ENCODE measurements at regions not wholly inside any gene's neighbourhood (a gene's known extent, or its start where the extent isn't known, plus 50 kb on each side); places are given as distances from the start of the nearest gene placed in this dataset.

- 100% methylated on average over 1 of the region's 1 CpG for WGBS (ENCODE audit: insufficient coverage)
- no peak overlapping the region for H3K4me3 Mint-ChIP-seq
- intact Hi-C loops (cut with micrococcal nuclease) = no loop called here
Measured at GRCh38 chr12:92471551-92471950, 231.2 kb upstream of the PLEKHG7 start.

GRCh38 chr12:92470608-92471021 is 232.2 kb upstream of the PLEKHG7 start:
- no peaks in the 10 kb centered on the region for H3K27me3 ChIP-seq (ENCODE audit: control insufficient read depth, insufficient read depth, low read length)
- no peak for TF ChIP-seq CTCF (IDR thresholded peaks at IDR 0.05)
- intact Hi-C loops (cut with micrococcal nuclease) = no loop called here
- H3K27me3 Mint-ChIP-seq (ENCODE audit: low read depth in 2 of 2) = peaks cover 0 to 3% of the 10 kb centered on the region in 2 donors
- H3K27ac ChIP-seq (ENCODE audit: low read length) = peak overlapping the region; percentile 55
- peaks cover 3% of the 10 kb centered on the region for H3K4me1 ChIP-seq (ENCODE audit: control insufficient read depth, insufficient read depth, low read length)
- DNase-seq = peak in 1 of 2 donors; percentile 9
- H3K4me1 Mint-ChIP-seq = peaks cover 12 to 14% of the 10 kb centered on the region in 2 donors
- H3K36me3 Mint-ChIP-seq = no peaks in the 10 kb centered on the region
- WGBS (ENCODE audit: insufficient coverage) = 44% methylated on average over 4 of the region's 4 CpGs
- no peak overlapping the region for H3K4me3 ChIP-seq (ENCODE audit: low read length)
- H3K27ac Mint-ChIP-seq = no peak overlapping the region
- H3K9me3 Mint-ChIP-seq = no peaks in the 10 kb centered on the region
- ATAC-seq = no peak
- H3K9me3 ChIP-seq (ENCODE audit: control insufficient read depth, insufficient read depth, low read length) = no peaks in the 10 kb centered on the region
- H3K36me3 ChIP-seq (ENCODE audit: control insufficient read depth, insufficient read depth, low read length) = no peaks in the 10 kb centered on the region
- H3K4me3 Mint-ChIP-seq = no peak overlapping the region

More at GRCh38 chr12:92471551-92471950, 231.2 kb upstream of the PLEKHG7 start:
- H3K4me1 Mint-ChIP-seq = peaks cover 10 to 12% of the 10 kb centered on the region in 2 donors
- no peaks in the 10 kb centered on the region for H3K27me3 ChIP-seq (ENCODE audit: control insufficient read depth, insufficient read depth, low read length)
- peaks cover 3% of the 10 kb centered on the region for H3K4me1 ChIP-seq (ENCODE audit: control insufficient read depth, insufficient read depth, low read length)
- ATAC-seq = no peak
- no peak for TF ChIP-seq CTCF (IDR thresholded peaks at IDR 0.05)
- H3K27ac ChIP-seq (ENCODE audit: low read length) = peak overlapping the region; percentile 33
- no peaks in the 10 kb centered on the region for H3K36me3 ChIP-seq (ENCODE audit: control insufficient read depth, insufficient read depth, low read length)
- no peak for DNase-seq
- no peak overlapping the region for H3K27ac Mint-ChIP-seq
- H3K36me3 Mint-ChIP-seq = no peaks in the 10 kb centered on the region
- no peaks in the 10 kb centered on the region for H3K9me3 ChIP-seq (ENCODE audit: control insufficient read depth, insufficient read depth, low read length)
- no peak overlapping the region for H3K4me3 ChIP-seq (ENCODE audit: low read length)
- H3K27me3 Mint-ChIP-seq (ENCODE audit: low read depth in 2 of 2) = peaks cover 0 to 3% of the 10 kb centered on the region in 2 donors
- H3K9me3 Mint-ChIP-seq = no peaks in the 10 kb centered on the region

GRCh38 chr12:92469837-92470236 is 233.0 kb upstream of the PLEKHG7 start:
- 94% methylated on average over 6 of the region's 6 CpGs for WGBS (ENCODE audit: insufficient coverage)
- H3K9me3 ChIP-seq (ENCODE audit: control insufficient read depth, insufficient read depth, low read length) = no peaks in the 10 kb centered on the region
- ATAC-seq (no peak), DNase-seq (no peak)
- peaks cover 3% of the 10 kb centered on the region for H3K4me1 ChIP-seq (ENCODE audit: control insufficient read depth, insufficient read depth, low read length)
- H3K4me3 Mint-ChIP-seq = no peak overlapping the region
- intact Hi-C loops (cut with micrococcal nuclease) = no loop called here
- H3K4me1 Mint-ChIP-seq = peaks cover 13 to 14% of the 10 kb centered on the region in 2 donors
- no peaks in the 10 kb centered on the region for H3K27me3 ChIP-seq (ENCODE audit: control insufficient read depth, insufficient read depth, low read length)
- H3K9me3 Mint-ChIP-seq = no peaks in the 10 kb centered on the region
- no peaks in the 10 kb centered on the region for H3K36me3 ChIP-seq (ENCODE audit: control insufficient read depth, insufficient read depth, low read length)
- no peaks in the 10 kb centered on the region for H3K36me3 Mint-ChIP-seq
- peak overlapping the region; percentile 55 for H3K27ac ChIP-seq (ENCODE audit: low read length)
- no peak for TF ChIP-seq CTCF (IDR thresholded peaks at IDR 0.05)
- no peak overlapping the region for H3K27ac Mint-ChIP-seq
- H3K4me3 ChIP-seq (ENCODE audit: low read length) = no peak overlapping the region
- peaks cover 0 to 3% of the 10 kb centered on the region in 2 donors for H3K27me3 Mint-ChIP-seq (ENCODE audit: low read depth in 2 of 2)

- ATAC-seq = no peak
- DNase-seq = no peak
- Histone ChIP-seq H3K4me3 (ENCODE audit: low read length) (no peak overlapping the region), H3K36me3 (ENCODE audit: control insufficient read depth, insufficient read depth, low read length) (no peaks in the 10 kb centered on the region), H3K4me1 (ENCODE audit: control insufficient read depth, insufficient read depth, low read length) (peaks cover 3% of the 10 kb centered on the region), H3K27ac (ENCODE audit: low read length) (peak overlapping the region; percentile 52), H3K27me3 (ENCODE audit: control insufficient read depth, insufficient read depth, low read length) (no peaks in the 10 kb centered on the region), H3K9me3 (ENCODE audit: control insufficient read depth, insufficient read depth, low read length) (no peaks in the 10 kb centered on the region)
- TF ChIP-seq CTCF (IDR thresholded peaks at IDR 0.05) = no peak
- intact Hi-C loops (cut with micrococcal nuclease) = no loop called here
- Mint-ChIP-seq H3K27me3 (ENCODE audit: low read depth in 2 of 2) (peaks cover 0 to 3% of the 10 kb centered on the region in 2 donors), H3K4me1 (peaks cover 21 to 24% of the 10 kb centered on the region in 2 donors), H3K27ac (no peak overlapping the region), H3K36me3 (no peaks in the 10 kb centered on the region), H3K9me3 (no peaks in the 10 kb centered on the region), H3K4me3 (no peak overlapping the region)
- 89% methylated on average over 8 of the region's 8 CpGs for WGBS (ENCODE audit: insufficient coverage)
Measured at GRCh38 chr12:92468358-92469020, 234.3 kb upstream of the PLEKHG7 start.

All from natural killer cell (primary cell).